ENCODE measurements at regions not wholly inside any gene's neighbourhood (a gene's known extent, or its start where the extent isn't known, plus 50 kb on each side); places are given as distances from the start of the nearest gene placed in this dataset.

- Histone ChIP-seq H3K27me3 (ENCODE audit: control insufficient read depth in 1 of 2, insufficient read depth in 2 of 2, low read length in 2 of 2) (no peaks in the 10 kb centered on the region), H3K36me3 (ENCODE audit: control insufficient read depth in 1 of 2, insufficient read depth in 2 of 2, low read length in 2 of 2) (no peaks in the 10 kb centered on the region), H3K4me1 (ENCODE audit: control insufficient read depth in 1 of 2, insufficient read depth in 2 of 2, low read length in 2 of 2) (peaks cover 7 to 19% of the 10 kb centered on the region in 2 donors), H3K9me3 (ENCODE audit: control insufficient read depth in 1 of 2, low read length in 2 of 2) (no peaks in the 10 kb centered on the region), H3K4me3 (ENCODE audit: low read depth in 1 of 2, low read length in 2 of 2) (no peak overlapping the region), H3K27ac (ENCODE audit: low read depth, low read length) (no peak overlapping the region), H3K9ac (ENCODE audit: low read depth in 1 of 2, low read length in 2 of 2) (no peak overlapping the region)
Observed at GRCh38 chr6:44049163-44049988, 77.9 kb downstream of the MRPL14 start.

- H3K4me3 ChIP-seq (ENCODE audit: low read depth in 1 of 2, low read length in 2 of 2), result no peak overlapping the region
- H3K9ac ChIP-seq (ENCODE audit: low read depth in 1 of 2, low read length in 2 of 2), result no peak overlapping the region
- H3K4me1 ChIP-seq (ENCODE audit: control insufficient read depth in 1 of 2, insufficient read depth in 2 of 2, low read length in 2 of 2), result peaks cover 11 to 19% of the 10 kb centered on the region in 2 donors
- no peaks in the 10 kb centered on the region for H3K36me3 ChIP-seq (ENCODE audit: control insufficient read depth in 1 of 2, insufficient read depth in 2 of 2, low read length in 2 of 2)
- no peaks in the 10 kb centered on the region for H3K9me3 ChIP-seq (ENCODE audit: control insufficient read depth in 1 of 2, low read length in 2 of 2)
- H3K27me3 ChIP-seq (ENCODE audit: control insufficient read depth in 1 of 2, insufficient read depth in 2 of 2, low read length in 2 of 2), result no peaks in the 10 kb centered on the region
- no peak overlapping the region for H3K27ac ChIP-seq (ENCODE audit: low read depth, low read length)
Observed at GRCh38 chr6:44048277-44048676, 79.0 kb downstream of the MRPL14 start.

GRCh38 chr6:44047801-44048200 is 79.5 kb downstream of the MRPL14 start:
- H3K4me1 ChIP-seq (ENCODE audit: control insufficient read depth in 1 of 2, insufficient read depth in 2 of 2, low read length in 2 of 2), result peaks cover 16 to 21% of the 10 kb centered on the region in 2 donors

GRCh38 chr6:44047179-44047546 is 80.1 kb downstream of the MRPL14 start:
- no peak overlapping the region for H3K9ac ChIP-seq (ENCODE audit: low read depth in 1 of 2, low read length in 2 of 2)
- no peaks in the 10 kb centered on the region for H3K9me3 ChIP-seq (ENCODE audit: control insufficient read depth in 1 of 2, low read length in 2 of 2)
- no peak overlapping the region for H3K4me3 ChIP-seq (ENCODE audit: low read depth in 1 of 2, low read length in 2 of 2)
- H3K27me3 ChIP-seq (ENCODE audit: control insufficient read depth in 1 of 2, insufficient read depth in 2 of 2, low read length in 2 of 2), result no peaks in the 10 kb centered on the region
- peaks cover 14 to 26% of the 10 kb centered on the region in 2 donors for H3K4me1 ChIP-seq (ENCODE audit: control insufficient read depth in 1 of 2, insufficient read depth in 2 of 2, low read length in 2 of 2)
- no peak overlapping the region for H3K27ac ChIP-seq (ENCODE audit: low read depth, low read length)
- no peaks in the 10 kb centered on the region for H3K36me3 ChIP-seq (ENCODE audit: control insufficient read depth in 1 of 2, insufficient read depth in 2 of 2, low read length in 2 of 2)

More at GRCh38 chr6:44047801-44048200, 79.5 kb downstream of the MRPL14 start:
- Histone ChIP-seq H3K4me3 (ENCODE audit: low read depth in 1 of 2, low read length in 2 of 2) (no peak overlapping the region), H3K36me3 (ENCODE audit: control insufficient read depth in 1 of 2, insufficient read depth in 2 of 2, low read length in 2 of 2) (no peaks in the 10 kb centered on the region), H3K27ac (ENCODE audit: low read depth, low read length) (no peak overlapping the region), H3K9ac (ENCODE audit: low read depth in 1 of 2, low read length in 2 of 2) (no peak overlapping the region), H3K9me3 (ENCODE audit: control insufficient read depth in 1 of 2, low read length in 2 of 2) (no peaks in the 10 kb centered on the region), H3K27me3 (ENCODE audit: control insufficient read depth in 1 of 2, insufficient read depth in 2 of 2, low read length in 2 of 2) (no peaks in the 10 kb centered on the region)

GRCh38 chr6:44046516-44047178 is 80.6 kb downstream of the MRPL14 start:
- Histone ChIP-seq H3K27ac (ENCODE audit: low read depth, low read length) (no peak overlapping the region), H3K9ac (ENCODE audit: low read depth in 1 of 2, low read length in 2 of 2) (no peak overlapping the region), H3K36me3 (ENCODE audit: control insufficient read depth in 1 of 2, insufficient read depth in 2 of 2, low read length in 2 of 2) (no peaks in the 10 kb centered on the region), H3K27me3 (ENCODE audit: control insufficient read depth in 1 of 2, insufficient read depth in 2 of 2, low read length in 2 of 2) (no peaks in the 10 kb centered on the region), H3K4me1 (ENCODE audit: control insufficient read depth in 1 of 2, insufficient read depth in 2 of 2, low read length in 2 of 2) (peaks cover 19 to 30% of the 10 kb centered on the region in 2 donors), H3K4me3 (ENCODE audit: low read depth in 1 of 2, low read length in 2 of 2) (no peak overlapping the region), H3K9me3 (ENCODE audit: control insufficient read depth in 1 of 2, low read length in 2 of 2) (no peaks in the 10 kb centered on the region)

GRCh38 chr6:44045672-44046015 is 81.6 kb downstream of the MRPL14 start:
- peaks cover 19 to 25% of the 10 kb centered on the region in 2 donors for H3K4me1 ChIP-seq (ENCODE audit: control insufficient read depth in 1 of 2, insufficient read depth in 2 of 2, low read length in 2 of 2)

GRCh38 chr6:44044940-44045671 is 82.1 kb downstream of the MRPL14 start:
- Histone ChIP-seq H3K27ac (ENCODE audit: low read depth, low read length) (no peak overlapping the region), H3K4me1 (ENCODE audit: control insufficient read depth in 1 of 2, insufficient read depth in 2 of 2, low read length in 2 of 2) (peaks cover 19 to 25% of the 10 kb centered on the region in 2 donors)

More at GRCh38 chr6:44045672-44046015, 81.6 kb downstream of the MRPL14 start:
- Histone ChIP-seq H3K9ac (ENCODE audit: low read depth in 1 of 2, low read length in 2 of 2) (no peak overlapping the region), H3K27me3 (ENCODE audit: control insufficient read depth in 1 of 2, insufficient read depth in 2 of 2, low read length in 2 of 2) (no peaks in the 10 kb centered on the region), H3K36me3 (ENCODE audit: control insufficient read depth in 1 of 2, insufficient read depth in 2 of 2, low read length in 2 of 2) (no peaks in the 10 kb centered on the region), H3K9me3 (ENCODE audit: control insufficient read depth in 1 of 2, low read length in 2 of 2) (no peaks in the 10 kb centered on the region), H3K27ac (ENCODE audit: low read depth, low read length) (no peak overlapping the region), H3K4me3 (ENCODE audit: low read depth in 1 of 2, low read length in 2 of 2) (no peak overlapping the region)

GRCh38 chr6:44044154-44044539 is 83.1 kb downstream of the MRPL14 start:
- H3K36me3 ChIP-seq (ENCODE audit: control insufficient read depth in 1 of 2, insufficient read depth in 2 of 2, low read length in 2 of 2), result no peaks in the 10 kb centered on the region
- no peak overlapping the region for H3K9ac ChIP-seq (ENCODE audit: low read depth in 1 of 2, low read length in 2 of 2)
- H3K27ac ChIP-seq (ENCODE audit: low read depth, low read length), result no peak overlapping the region
- no peaks in the 10 kb centered on the region for H3K9me3 ChIP-seq (ENCODE audit: control insufficient read depth in 1 of 2, low read length in 2 of 2)
- no peak overlapping the region for H3K4me3 ChIP-seq (ENCODE audit: low read depth in 1 of 2, low read length in 2 of 2)
- no peaks in the 10 kb centered on the region for H3K27me3 ChIP-seq (ENCODE audit: control insufficient read depth in 1 of 2, insufficient read depth in 2 of 2, low read length in 2 of 2)
- H3K4me1 ChIP-seq (ENCODE audit: control insufficient read depth in 1 of 2, insufficient read depth in 2 of 2, low read length in 2 of 2), result peaks cover 17 to 19% of the 10 kb centered on the region in 2 donors

More at GRCh38 chr6:44044940-44045671, 82.1 kb downstream of the MRPL14 start:
- Histone ChIP-seq H3K27me3 (ENCODE audit: control insufficient read depth in 1 of 2, insufficient read depth in 2 of 2, low read length in 2 of 2) (no peaks in the 10 kb centered on the region), H3K9ac (ENCODE audit: low read depth in 1 of 2, low read length in 2 of 2) (no peak overlapping the region), H3K4me3 (ENCODE audit: low read depth in 1 of 2, low read length in 2 of 2) (no peak overlapping the region), H3K36me3 (ENCODE audit: control insufficient read depth in 1 of 2, insufficient read depth in 2 of 2, low read length in 2 of 2) (no peaks in the 10 kb centered on the region), H3K9me3 (ENCODE audit: control insufficient read depth in 1 of 2, low read length in 2 of 2) (no peaks in the 10 kb centered on the region)

- Histone ChIP-seq H3K27me3 (ENCODE audit: control insufficient read depth in 1 of 2, insufficient read depth in 2 of 2, low read length in 2 of 2) (no peaks in the 10 kb centered on the region), H3K9ac (ENCODE audit: low read depth in 1 of 2, low read length in 2 of 2) (no peak overlapping the region), H3K4me3 (ENCODE audit: low read depth in 1 of 2, low read length in 2 of 2) (no peak overlapping the region), H3K4me1 (ENCODE audit: control insufficient read depth in 1 of 2, insufficient read depth in 2 of 2, low read length in 2 of 2) (peaks cover 13 to 19% of the 10 kb centered on the region in 2 donors), H3K9me3 (ENCODE audit: control insufficient read depth in 1 of 2, low read length in 2 of 2) (no peaks in the 10 kb centered on the region), H3K36me3 (ENCODE audit: control insufficient read depth in 1 of 2, insufficient read depth in 2 of 2, low read length in 2 of 2) (no peaks in the 10 kb centered on the region), H3K27ac (ENCODE audit: low read depth, low read length) (no peak overlapping the region)
Observed at GRCh38 chr6:44043479-44044153, 83.6 kb downstream of the MRPL14 start.

All from duodenal mucosa (tissue), 2 donors.